ENCODE measurements at regions not wholly inside any gene's neighbourhood (a gene's known extent, or its start where the extent isn't known, plus 50 kb on each side); places are given as distances from the start of the nearest gene placed in this dataset.
A peak's percentile ranks its signal among the peaks of the same experiment; 100 is the strongest.
"Not testable (repeated sequence)": the region's sequence is repeated elsewhere in the genome, so short reads cannot be mapped to it uniquely, and the experiment has no call there.

- intact Hi-C loops (cut with DNase I): no loop called here
- Histone ChIP-seq H3K4me3 (no peak overlapping the region), H3K4me1 (no peaks in the 10 kb centered on the region), H3K36me3 (replicated peaks in 1 of 2; ENCODE audit: insufficient read depth in 1 of 2, low read depth in 2 of 2) (no peaks in the 10 kb centered on the region), H3K27ac (no peak overlapping the region), H3K27me3 (no peaks in the 10 kb centered on the region), H3K9me3 (no peaks in the 10 kb centered on the region)
- ATAC-seq (no peak), DNase-seq (no peak)
- WGBS, 2 donors: 56 to 74% methylated on average over 1 of the region's 1 CpG
- TF ChIP-seq POLR2A (IDR thresholded peaks at IDR 0.05) (no peak), CTCF (IDR thresholded peaks at IDR 0.05) (no peak)
These were observed 281.3 kb upstream of the NPAP1 start for GRCh38 chr15:24394303-24394702.

- 26 to 38% methylated on average over 1 of the region's 1 CpG for WGBS, 2 donors
- intact Hi-C loops (cut with DNase I); ATAC-seq; H3K36me3 ChIP-seq (replicated peaks in 1 of 2; ENCODE audit: insufficient read depth in 1 of 2, low read depth in 2 of 2); H3K9me3 ChIP-seq; H3K4me1 ChIP-seq; DNase-seq; H3K4me3 ChIP-seq; H3K27me3 ChIP-seq; H3K27ac ChIP-seq: not testable (repeated sequence)
These were observed 262.9 kb upstream of the NPAP1 start for GRCh38 chr15:24412649-24413048.

- H3K27ac ChIP-seq; H3K4me1 ChIP-seq; H3K27me3 ChIP-seq; H3K9me3 ChIP-seq; intact Hi-C loops (cut with DNase I); H3K36me3 ChIP-seq (replicated peaks in 1 of 2; ENCODE audit: insufficient read depth in 1 of 2, low read depth in 2 of 2); DNase-seq; ATAC-seq; H3K4me3 ChIP-seq: not testable (repeated sequence)
- WGBS, 2 donors: 53 to 69% methylated on average over 18 to 19 of the region's 20 CpGs
These were observed 249.1 kb upstream of the NPAP1 start for GRCh38 chr15:24426286-24427054.

- DNase-seq: peak in 1 of 4 donors; percentile 7
- H3K4me3 ChIP-seq; H3K9me3 ChIP-seq; H3K36me3 ChIP-seq (replicated peaks in 1 of 2; ENCODE audit: insufficient read depth in 1 of 2, low read depth in 2 of 2); H3K27ac ChIP-seq; H3K27me3 ChIP-seq; H3K4me1 ChIP-seq; intact Hi-C loops (cut with DNase I): not testable (repeated sequence)
- WGBS, 2 donors: 1 to 21% methylated on average over 19 of the region's 26 CpGs
- ATAC-seq: peak; percentile 33
These were observed 248.5 kb upstream of the NPAP1 start for GRCh38 chr15:24427055-24427400.

GRCh38 chr15:24435075-24435820 lies 240.3 kb upstream of the NPAP1 start:
- peak in 1 of 4 donors; percentile 5 for DNase-seq
- H3K4me3 ChIP-seq; H3K9me3 ChIP-seq; intact Hi-C loops (cut with DNase I); ATAC-seq; H3K27me3 ChIP-seq; H3K36me3 ChIP-seq (replicated peaks in 1 of 2; ENCODE audit: insufficient read depth in 1 of 2, low read depth in 2 of 2); H3K4me1 ChIP-seq; H3K27ac ChIP-seq: not testable (repeated sequence)
- WGBS, 2 donors: 66 to 86% methylated on average over 2 of the region's 2 CpGs

- H3K36me3 ChIP-seq (replicated peaks in 1 of 2; ENCODE audit: insufficient read depth in 1 of 2, low read depth in 2 of 2); intact Hi-C loops (cut with DNase I); H3K4me3 ChIP-seq; H3K4me1 ChIP-seq; H3K9me3 ChIP-seq; H3K27me3 ChIP-seq; H3K27ac ChIP-seq: not testable (repeated sequence)
- ATAC-seq (peak; percentile 30), DNase-seq (peak in 1 of 4 donors; percentile 5)
- 49 to 60% methylated on average over 1 to 5 of the region's 5 CpGs for WGBS, 2 donors
These were observed 238.3 kb upstream of the NPAP1 start for GRCh38 chr15:24437270-24437669.

GRCh38 chr15:24437735-24438134 lies 237.8 kb upstream of the NPAP1 start:
- H3K27me3 ChIP-seq; H3K36me3 ChIP-seq (replicated peaks in 1 of 2; ENCODE audit: insufficient read depth in 1 of 2, low read depth in 2 of 2); H3K4me1 ChIP-seq; H3K9me3 ChIP-seq; intact Hi-C loops (cut with DNase I); H3K4me3 ChIP-seq; H3K27ac ChIP-seq: not testable (repeated sequence)
- ATAC-seq (peak; percentile 60), DNase-seq (peak in 1 of 4 donors; percentile 21)
- WGBS, 2 donors: 20 to 29% methylated on average over 1 of the region's 1 CpG

- H3K27me3 ChIP-seq; ATAC-seq; intact Hi-C loops (cut with DNase I); H3K36me3 ChIP-seq (replicated peaks in 1 of 2; ENCODE audit: insufficient read depth in 1 of 2, low read depth in 2 of 2); H3K4me1 ChIP-seq; DNase-seq; H3K4me3 ChIP-seq; H3K27ac ChIP-seq; H3K9me3 ChIP-seq: not testable (repeated sequence)
- 34 to 52% methylated on average over 23 to 35 of the region's 49 CpGs for WGBS, 2 donors
These were observed 198.2 kb upstream of the NPAP1 start for GRCh38 chr15:24477107-24478025.

- WGBS, 2 donors: 64 to 83% methylated on average over 11 to 14 of the region's 14 CpGs
- intact Hi-C loops (cut with DNase I): not testable (repeated sequence)
These were observed 189.5 kb upstream of the NPAP1 start for GRCh38 chr15:24485885-24486567.

More at GRCh38 chr15:24485885-24486567, 189.5 kb upstream of the NPAP1 start:
- peak in 1 of 4 donors; percentile 4 for DNase-seq
- not testable (repeated sequence) for H3K27me3 ChIP-seq; H3K9me3 ChIP-seq; H3K4me1 ChIP-seq; H3K36me3 ChIP-seq (replicated peaks in 1 of 2; ENCODE audit: insufficient read depth in 1 of 2, low read depth in 2 of 2); ATAC-seq; H3K27ac ChIP-seq; H3K4me3 ChIP-seq

All from body of pancreas (tissue), 4 donors.